ENCODE measurements at regions not wholly inside any gene's neighbourhood (a gene's known extent, or its start where the extent isn't known, plus 50 kb on each side); places are given as distances from the start of the nearest gene placed in this dataset.
"Not testable (repeated sequence)": the region's sequence is repeated elsewhere in the genome, so short reads cannot be mapped to it uniquely, and the experiment has no call there.

- DNase-seq = not testable (repeated sequence)
Measured at GRCh38 chr2:75988622-75989021, 277.9 kb upstream of the GCFC2 start.

DNA sequence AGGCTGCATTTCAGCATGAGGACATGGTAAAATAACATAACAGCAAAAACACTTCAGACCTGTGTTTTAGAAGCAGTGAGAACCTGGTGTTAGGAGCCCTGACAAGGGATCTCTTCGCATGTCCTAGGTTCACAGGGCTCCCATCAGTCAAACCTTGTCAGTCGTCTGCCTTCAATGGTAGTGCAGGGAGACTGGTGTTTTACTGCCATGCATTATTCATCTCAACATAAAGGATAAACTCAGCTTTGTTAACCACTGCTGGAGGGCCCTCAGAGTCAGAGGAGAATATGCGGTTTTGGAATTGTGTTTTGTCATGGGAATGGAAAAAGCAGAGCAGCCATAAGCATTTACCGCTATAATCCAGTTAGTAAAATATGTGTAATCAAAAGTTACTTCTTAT, 275.9 kb upstream of the GCFC2 start:
- DNase-seq = no peak

DNA sequence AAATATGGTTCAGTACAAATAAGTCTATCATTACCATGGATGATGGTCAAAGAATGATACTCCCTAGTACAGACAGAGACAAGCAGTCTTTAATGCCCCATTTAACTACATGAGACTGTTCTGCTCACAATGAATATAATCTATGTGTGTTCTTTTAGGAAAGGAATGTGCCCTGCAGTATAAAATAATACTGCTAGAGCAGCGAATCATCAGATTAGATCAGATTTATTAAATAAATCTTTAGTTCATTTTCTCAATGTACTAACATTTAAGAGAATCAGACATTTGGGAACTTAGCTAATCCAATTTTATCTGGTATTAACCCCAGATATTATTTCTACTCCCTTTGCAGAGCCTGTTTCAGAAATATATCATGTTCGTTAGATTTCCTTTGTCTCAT, 272.0 kb upstream of the GCFC2 start:
- DNase-seq = no peak

GRCh38 chr2:75964646-75965045, 253.9 kb upstream of the GCFC2 start:
- DNase-seq = no peak

GRCh38 chr2:75960472-75961009, 249.8 kb upstream of the GCFC2 start:
- no peak for DNase-seq

- no peak for DNase-seq
Measured at GRCh38 chr2:75959724-75960471, 249.2 kb upstream of the GCFC2 start.

- DNase-seq = no peak
Measured at GRCh38 chr2:75954761-75955160, 244.0 kb upstream of the GCFC2 start.

- no peak for DNase-seq
Measured at GRCh38 chr2:75952173-75952572, 241.5 kb upstream of the GCFC2 start.

DNA sequence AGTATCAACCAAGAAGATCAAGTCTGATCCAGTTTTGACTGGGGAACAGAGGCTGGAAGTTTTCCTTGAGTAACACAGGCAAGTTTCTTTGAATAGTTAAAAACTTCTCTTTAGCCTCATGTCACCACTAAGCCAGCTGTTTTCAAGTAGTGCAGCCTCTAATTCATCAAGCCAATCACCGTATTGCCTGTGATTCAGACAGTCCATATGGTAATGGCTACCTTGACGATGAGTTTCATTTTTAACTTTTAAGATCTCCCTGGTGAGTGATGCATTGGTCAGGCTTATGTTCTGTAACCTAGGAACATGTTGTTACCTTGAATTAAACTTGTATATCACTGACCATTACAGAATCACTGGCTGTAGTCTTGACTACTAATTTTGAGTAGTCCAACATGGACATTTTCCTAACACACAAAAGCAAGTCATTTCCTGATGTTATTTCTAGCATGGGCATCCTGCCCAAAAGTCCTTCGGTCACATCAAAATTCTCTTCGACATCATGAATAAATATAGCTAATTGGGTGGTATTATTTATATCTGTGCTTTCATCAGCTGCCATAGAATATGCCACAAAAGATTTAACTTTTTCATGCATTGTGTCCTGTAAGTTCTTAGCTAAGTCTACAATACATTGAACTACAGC, 238.8 kb upstream of the GCFC2 start:
- no peak for DNase-seq

GRCh38 chr2:75936311-75936710, 225.6 kb upstream of the GCFC2 start:
- no peak for DNase-seq

- no peak for DNase-seq
Measured at GRCh38 chr2:75932996-75933395, 222.3 kb upstream of the GCFC2 start.

DNA sequence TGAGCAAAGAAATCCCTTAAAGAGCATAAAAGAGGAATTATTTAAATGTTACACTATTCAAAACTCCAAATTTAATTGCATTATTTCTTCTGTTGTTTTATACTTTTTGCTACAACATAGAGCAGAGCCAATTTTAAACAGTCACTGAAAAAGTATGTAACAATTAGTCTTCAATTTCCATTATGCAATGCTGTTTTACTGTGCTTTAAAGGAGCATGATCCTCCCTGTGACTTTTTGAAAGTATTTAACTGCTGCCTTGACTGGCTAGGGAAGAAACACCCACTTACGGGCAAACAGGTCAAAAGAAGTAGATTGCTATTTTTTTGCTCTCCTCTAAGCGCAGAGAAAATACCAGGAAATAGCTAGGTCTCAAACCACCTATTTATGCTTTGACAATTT, 217.4 kb upstream of the GCFC2 start:
- no peak for DNase-seq

GRCh38 chr2:75925331-75926024, 214.8 kb upstream of the GCFC2 start:
- no peak for DNase-seq

- no peak for DNase-seq
Measured at GRCh38 chr2:75922191-75922590, 211.5 kb upstream of the GCFC2 start.

GRCh38 chr2:75920859-75921551, 210.3 kb upstream of the GCFC2 start:
- DNase-seq = peak; percentile 5 to 88 (median 51)

GRCh38 chr2:75915851-75916634, 205.3 kb upstream of the GCFC2 start:
- DNase-seq = no peak

- DNase-seq = peak; percentile 10 to 80 (median 26)
Measured at GRCh38 chr2:75896779-75897366, 186.2 kb upstream of the GCFC2 start.

DNA sequence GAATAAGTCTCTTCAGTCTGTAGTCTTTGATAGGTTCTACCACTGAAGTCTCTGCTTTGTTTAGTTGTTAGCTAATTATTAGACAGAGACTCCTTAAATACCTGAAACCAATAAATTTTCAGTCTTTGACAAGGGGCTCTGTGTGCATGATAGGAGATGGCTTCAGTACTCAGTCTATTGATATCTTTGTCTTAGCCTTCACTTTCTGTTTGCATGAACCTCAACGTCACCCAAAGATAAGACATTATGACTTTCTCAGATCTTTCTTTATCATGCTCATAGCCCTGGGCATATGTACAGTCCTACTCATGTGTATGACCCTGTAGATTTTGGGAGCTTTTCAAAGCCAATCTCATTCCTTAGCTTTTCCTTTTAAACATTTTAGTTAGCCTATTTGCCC, 183.5 kb upstream of the GCFC2 start:
- no peak for DNase-seq

- DNase-seq = no peak
Measured at GRCh38 chr2:75892490-75892889, 181.8 kb upstream of the GCFC2 start.

- DNase-seq = no peak
Measured at GRCh38 chr2:75882530-75882929, 171.8 kb upstream of the GCFC2 start.

GRCh38 chr2:75875606-75876005, 164.9 kb upstream of the GCFC2 start:
- not testable (repeated sequence) for DNase-seq

All from NCI-H1417 (cell line).